ENCODE measurements at regions not wholly inside any gene's neighbourhood (a gene's known extent, or its start where the extent isn't known, plus 50 kb on each side); places are given as distances from the start of the nearest gene placed in this dataset.

- no peak overlapping the region for H3K4me3 ChIP-seq (ENCODE audit: low read depth, low read length)
- TF ChIP-seq, protein P1, sequence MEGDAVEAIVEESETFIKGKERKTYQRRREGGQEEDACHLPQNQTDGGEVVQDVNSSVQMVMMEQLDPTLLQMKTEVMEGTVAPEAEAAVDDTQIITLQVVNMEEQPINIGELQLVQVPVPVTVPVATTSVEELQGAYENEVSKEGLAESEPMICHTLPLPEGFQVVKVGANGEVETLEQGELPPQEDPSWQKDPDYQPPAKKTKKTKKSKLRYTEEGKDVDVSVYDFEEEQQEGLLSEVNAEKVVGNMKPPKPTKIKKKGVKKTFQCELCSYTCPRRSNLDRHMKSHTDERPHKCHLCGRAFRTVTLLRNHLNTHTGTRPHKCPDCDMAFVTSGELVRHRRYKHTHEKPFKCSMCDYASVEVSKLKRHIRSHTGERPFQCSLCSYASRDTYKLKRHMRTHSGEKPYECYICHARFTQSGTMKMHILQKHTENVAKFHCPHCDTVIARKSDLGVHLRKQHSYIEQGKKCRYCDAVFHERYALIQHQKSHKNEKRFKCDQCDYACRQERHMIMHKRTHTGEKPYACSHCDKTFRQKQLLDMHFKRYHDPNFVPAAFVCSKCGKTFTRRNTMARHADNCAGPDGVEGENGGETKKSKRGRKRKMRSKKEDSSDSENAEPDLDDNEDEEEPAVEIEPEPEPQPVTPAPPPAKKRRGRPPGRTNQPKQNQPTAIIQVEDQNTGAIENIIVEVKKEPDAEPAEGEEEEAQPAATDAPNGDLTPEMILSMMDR (IDR thresholded peaks at IDR 0.05; ENCODE audit: borderline replicate concordance, insufficient read depth, low read depth, low read length): no peak
These were observed 112.7 kb upstream of the FERMT1 start for GRCh38 chr20:6235510-6235909.

- TF ChIP-seq, protein P1 (IDR thresholded peaks at IDR 0.05; ENCODE audit: borderline replicate concordance, insufficient read depth, low read depth, low read length): no peak
These were observed 109.6 kb upstream of the FERMT1 start for GRCh38 chr20:6232436-6232835.

GRCh38 chr20:6231556-6231955, 108.7 kb upstream of the FERMT1 start:
- TF ChIP-seq, protein P1 (IDR thresholded peaks at IDR 0.05; ENCODE audit: borderline replicate concordance, insufficient read depth, low read depth, low read length): no peak
- no peak overlapping the region for H3K4me3 ChIP-seq (ENCODE audit: low read depth, low read length)

More at GRCh38 chr20:6232436-6232835, 109.6 kb upstream of the FERMT1 start:
- no peak overlapping the region for H3K4me3 ChIP-seq (ENCODE audit: low read depth, low read length)

GRCh38 chr20:6228302-6228843, 105.5 kb upstream of the FERMT1 start:
- H3K4me3 ChIP-seq (ENCODE audit: low read depth, low read length): no peak overlapping the region
- TF ChIP-seq, protein P1 (IDR thresholded peaks at IDR 0.05; ENCODE audit: borderline replicate concordance, insufficient read depth, low read depth, low read length): no peak

GRCh38 chr20:6213311-6213710, 90.5 kb upstream of the FERMT1 start:
- H3K4me3 ChIP-seq (ENCODE audit: low read depth, low read length): no peak overlapping the region
- TF ChIP-seq, protein P1 (IDR thresholded peaks at IDR 0.05; ENCODE audit: borderline replicate concordance, insufficient read depth, low read depth, low read length): no peak

DNA sequence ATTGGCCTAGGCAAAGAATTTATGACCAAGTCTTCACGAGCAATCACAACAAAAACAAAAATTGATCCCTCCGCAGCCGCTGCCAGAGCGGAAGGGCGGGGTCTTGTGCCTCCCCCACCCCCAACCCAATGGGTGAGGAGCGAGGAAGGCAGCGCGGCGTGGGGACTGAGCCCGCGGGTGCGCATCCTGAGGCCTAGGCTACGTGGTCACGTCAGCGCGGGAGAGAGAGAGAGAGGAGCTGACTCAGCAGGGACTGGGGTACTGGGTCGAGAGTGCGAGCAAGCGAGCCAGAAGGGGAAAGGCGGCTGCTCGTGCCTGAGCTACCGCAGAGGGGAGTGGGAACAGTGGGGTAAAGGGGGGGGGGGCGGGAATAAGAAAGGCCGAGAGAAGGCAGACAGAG, 90.1 kb upstream of the FERMT1 start:
- TF ChIP-seq, protein P1 (IDR thresholded peaks at IDR 0.05; ENCODE audit: borderline replicate concordance, insufficient read depth, low read depth, low read length): no peak
- no peak overlapping the region for H3K4me3 ChIP-seq (ENCODE audit: low read depth, low read length)

- TF ChIP-seq, protein P1 (IDR thresholded peaks at IDR 0.05; ENCODE audit: borderline replicate concordance, insufficient read depth, low read depth, low read length): no peak
- no peak overlapping the region for H3K4me3 ChIP-seq (ENCODE audit: low read depth, low read length)
These were observed 86.3 kb upstream of the FERMT1 start for GRCh38 chr20:6209093-6209492.

Data from GM12875 (cell line).